Colonic mucosa (tissue), 4 donors: ENCODE measurements at regions not wholly inside any gene's neighbourhood (a gene's known extent, or its start where the extent isn't known, plus 50 kb on each side); places are given as distances from the start of the nearest gene placed in this dataset.

ENCODE experiments used
- DNase-seq: peaks from one replicate; pipeline ENCODE4 v3.0.0-alpha.2; 2020
- H3K27ac ChIP-seq: fragments of 200-600 bp; one replicate; pipeline ENCODE4 v1.8.0; 2021
- H3K27me3 ChIP-seq: fragments of 200-600 bp; one replicate; pipeline ENCODE4 v1.8.0; 2021
- H3K36me3 ChIP-seq: fragments of 200-600 bp; one replicate; pipeline ENCODE4 v1.8.0; 2021
- H3K4me1 ChIP-seq: fragments of 200-600 bp; one replicate; pipeline ENCODE4 v1.8.0; 2021; ENCODE audit warnings: mild to moderate bottlenecking
- H3K4me3 ChIP-seq: fragments of 200-600 bp; one replicate; pipeline ENCODE4 v1.8.0; 2021
- H3K9ac ChIP-seq, 2 donors: one replicate each; pipeline ENCODE4 v1.7.0; 2013; ENCODE audit warnings: control low read depth in 2 of 2, low read depth in 2 of 2, low read length in 2 of 2
- H3K9me3 ChIP-seq: fragments of 200-600 bp; one replicate; pipeline ENCODE4 v1.8.0; 2021
- intact Hi-C: fragments of 100-400 bp; cut with DNase I; formaldehyde crosslinking; loops from one replicate; pipeline ENCODE4 v1.14.1; 2022
- TF ChIP-seq, protein P1 (sequence below): fragments of 200-600 bp; IDR thresholded peaks from one replicate; pipeline ENCODE4 v1.8.0; 2022; ENCODE audit warnings: antibody characterized with exemption, mild to moderate bottlenecking
- donor health status: healthy.
- donor health status: DM: no; HTN: no; CAD: no.
- donor health status: DM: no; HTN: no; CAD: no.

DNA sequence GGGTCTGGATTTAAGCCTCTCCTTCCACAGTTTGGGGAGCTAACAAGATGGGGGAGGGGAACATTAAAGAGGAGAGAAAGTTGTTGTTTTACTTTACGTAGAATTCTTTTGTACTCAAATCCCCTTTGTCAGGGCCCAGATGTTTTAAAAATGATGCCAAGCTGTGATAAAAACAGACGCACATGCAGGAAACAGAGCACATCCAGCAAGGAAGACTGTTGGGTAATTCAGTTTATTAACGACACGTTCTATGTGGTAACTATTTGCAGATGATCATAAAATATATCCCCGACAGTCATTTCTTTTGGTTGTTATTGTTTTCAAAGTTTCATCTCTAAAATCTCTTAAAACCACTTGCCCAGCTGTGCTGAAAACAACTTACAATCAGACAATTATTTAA is 307.0 kb upstream of the PRDM1 start:
- H3K9ac ChIP-seq: no peak overlapping the region
- no peak for DNase-seq
- no peaks in the 10 kb centered on the region for H3K9me3 ChIP-seq
- no peak overlapping the region for H3K4me3 ChIP-seq
- H3K27ac ChIP-seq: no peak overlapping the region
- H3K4me1 ChIP-seq: no peaks in the 10 kb centered on the region
- no peaks in the 10 kb centered on the region for H3K27me3 ChIP-seq
- intact Hi-C loops: no loop called here
- H3K36me3 ChIP-seq: no peaks in the 10 kb centered on the region
- TF ChIP-seq, protein P1, sequence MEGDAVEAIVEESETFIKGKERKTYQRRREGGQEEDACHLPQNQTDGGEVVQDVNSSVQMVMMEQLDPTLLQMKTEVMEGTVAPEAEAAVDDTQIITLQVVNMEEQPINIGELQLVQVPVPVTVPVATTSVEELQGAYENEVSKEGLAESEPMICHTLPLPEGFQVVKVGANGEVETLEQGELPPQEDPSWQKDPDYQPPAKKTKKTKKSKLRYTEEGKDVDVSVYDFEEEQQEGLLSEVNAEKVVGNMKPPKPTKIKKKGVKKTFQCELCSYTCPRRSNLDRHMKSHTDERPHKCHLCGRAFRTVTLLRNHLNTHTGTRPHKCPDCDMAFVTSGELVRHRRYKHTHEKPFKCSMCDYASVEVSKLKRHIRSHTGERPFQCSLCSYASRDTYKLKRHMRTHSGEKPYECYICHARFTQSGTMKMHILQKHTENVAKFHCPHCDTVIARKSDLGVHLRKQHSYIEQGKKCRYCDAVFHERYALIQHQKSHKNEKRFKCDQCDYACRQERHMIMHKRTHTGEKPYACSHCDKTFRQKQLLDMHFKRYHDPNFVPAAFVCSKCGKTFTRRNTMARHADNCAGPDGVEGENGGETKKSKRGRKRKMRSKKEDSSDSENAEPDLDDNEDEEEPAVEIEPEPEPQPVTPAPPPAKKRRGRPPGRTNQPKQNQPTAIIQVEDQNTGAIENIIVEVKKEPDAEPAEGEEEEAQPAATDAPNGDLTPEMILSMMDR: no peak

DNA sequence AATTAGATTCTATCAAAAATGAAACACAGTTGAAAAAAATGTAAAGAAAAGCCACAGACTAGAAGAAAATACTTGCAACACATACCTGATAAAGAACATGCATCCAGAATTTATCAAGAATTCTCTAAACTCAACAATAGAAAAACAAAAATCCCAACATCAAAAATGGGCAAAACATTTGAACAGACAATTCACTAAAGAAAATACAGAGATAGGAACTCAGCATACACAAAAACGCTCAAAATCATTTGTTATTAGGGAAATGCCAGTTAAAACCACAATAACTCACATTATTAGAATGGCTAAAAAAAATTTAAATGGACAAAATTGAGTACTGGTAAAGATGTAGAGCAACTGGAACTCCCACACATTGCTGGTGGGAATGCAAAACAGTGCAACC is 311.0 kb upstream of the PRDM1 start:
- no peaks in the 10 kb centered on the region for H3K9me3 ChIP-seq
- no peak overlapping the region for H3K27ac ChIP-seq
- intact Hi-C loops: no loop called here
- H3K9ac ChIP-seq: no peak overlapping the region
- H3K4me3 ChIP-seq: no peak overlapping the region
- no peak for DNase-seq
- TF ChIP-seq, protein P1: no peak
- no peaks in the 10 kb centered on the region for H3K27me3 ChIP-seq
- H3K36me3 ChIP-seq: no peaks in the 10 kb centered on the region
- H3K4me1 ChIP-seq: no peaks in the 10 kb centered on the region

DNA sequence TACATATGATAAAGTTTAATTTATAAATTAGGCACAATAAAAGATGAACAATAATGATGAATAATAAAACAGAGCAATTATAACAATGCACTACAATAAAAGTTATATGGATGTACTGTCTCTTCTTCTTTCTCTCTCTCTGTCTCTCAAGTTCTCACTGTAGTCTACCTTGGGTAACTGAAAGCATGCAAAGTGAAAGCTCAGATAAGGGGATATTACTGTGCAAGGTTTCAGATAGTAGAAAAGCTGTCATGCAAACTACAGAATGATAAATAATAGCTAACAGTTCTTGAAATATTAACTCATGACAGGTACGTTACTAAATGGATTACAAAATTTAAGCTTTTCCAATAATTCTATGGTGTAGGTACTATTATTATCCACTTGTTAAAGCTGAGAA is 311.9 kb upstream of the PRDM1 start:
- TF ChIP-seq, protein P1: no peak
- Histone ChIP-seq H3K9ac (no peak overlapping the region), H3K36me3 (no peaks in the 10 kb centered on the region), H3K4me3 (no peak overlapping the region), H3K27me3 (no peaks in the 10 kb centered on the region), H3K4me1 (no peaks in the 10 kb centered on the region), H3K27ac (no peak overlapping the region), H3K9me3 (no peaks in the 10 kb centered on the region)
- no peak for DNase-seq
- intact Hi-C loops: no loop called here

DNA sequence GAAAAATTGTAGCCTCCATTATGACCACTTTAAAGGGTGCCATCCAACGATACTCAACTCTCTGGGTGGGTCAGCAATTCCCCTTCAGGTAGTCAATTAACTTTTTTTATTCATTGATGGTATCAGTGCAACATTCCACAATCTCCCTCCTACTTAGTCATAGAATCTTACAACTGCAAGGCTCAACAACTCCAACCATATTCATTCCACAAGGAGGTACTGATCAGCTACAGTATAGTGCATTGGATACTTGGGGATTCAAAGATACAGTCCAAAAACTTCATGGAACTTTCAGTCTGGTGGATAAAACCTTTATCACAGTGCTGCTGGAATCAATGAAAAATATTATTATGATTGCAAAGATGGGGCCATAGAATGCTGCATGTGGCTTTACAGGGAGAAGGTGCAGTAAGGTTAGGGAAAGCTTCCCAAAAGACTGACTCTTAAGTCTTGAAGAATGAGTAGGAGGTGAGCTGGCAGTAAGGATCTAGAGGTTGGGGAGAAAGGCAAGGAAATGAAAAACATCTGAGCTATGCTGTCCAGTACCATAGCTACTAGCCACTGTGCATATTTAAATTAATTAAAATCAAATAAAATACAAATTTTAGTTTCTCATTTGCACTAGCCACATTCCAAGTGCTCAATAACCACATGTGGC is 314.7 kb upstream of the PRDM1 start:
- Histone ChIP-seq H3K36me3 (no peaks in the 10 kb centered on the region), H3K9me3 (no peaks in the 10 kb centered on the region), H3K4me1 (no peaks in the 10 kb centered on the region), H3K27me3 (no peaks in the 10 kb centered on the region), H3K27ac (no peak overlapping the region), H3K9ac (no peak overlapping the region), H3K4me3 (no peak overlapping the region)
- DNase-seq: no peak
- TF ChIP-seq, protein P1: no peak
- intact Hi-C loops: no loop called here

DNA sequence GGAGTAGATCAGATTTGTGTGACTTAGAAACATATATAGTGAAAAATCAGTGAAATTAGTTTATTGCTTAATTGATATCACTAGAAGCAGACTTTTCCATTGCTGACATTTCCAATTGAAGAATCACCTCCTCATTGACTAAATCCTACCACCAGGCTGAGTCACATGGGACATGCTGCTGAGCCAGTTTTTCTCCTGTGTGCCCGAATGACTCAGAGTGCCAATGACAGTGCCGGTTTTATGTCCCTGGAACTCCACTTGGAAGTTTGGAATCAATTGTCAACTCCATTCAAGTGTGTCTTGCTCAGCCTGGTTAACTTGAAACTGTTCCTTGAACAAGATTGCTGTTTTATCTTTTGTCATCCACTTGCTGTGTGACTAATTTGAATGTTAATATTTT is 316.1 kb upstream of the PRDM1 start:
- Histone ChIP-seq H3K9me3 (no peaks in the 10 kb centered on the region), H3K9ac (no peak overlapping the region), H3K4me3 (no peak overlapping the region), H3K27me3 (no peaks in the 10 kb centered on the region), H3K4me1 (no peaks in the 10 kb centered on the region), H3K27ac (no peak overlapping the region), H3K36me3 (no peaks in the 10 kb centered on the region)
- no peak for DNase-seq
- TF ChIP-seq, protein P1: no peak
- intact Hi-C loops: no loop called here
